Suprapubic skin (tissue), 4 donors: ENCODE measurements at regions not wholly inside any gene's neighbourhood (a gene's known extent, or its start where the extent isn't known, plus 50 kb on each side); places are given as distances from the start of the nearest gene placed in this dataset.

Experiments
- CTCF ChIP-seq, 2 donors: fragments of 200-600 bp in 1 of 2; fragments of 450-650 bp in 1 of 2; sonication (generic) in 1 of 2; IDR thresholded peaks; one replicate each; pipeline ENCODE4 v1.5.1; 2016 to 2019; ENCODE audit warnings: antibody characterized with exemption in 2 of 2, mild to moderate bottlenecking in 1 of 2, moderate library complexity in 1 of 2
- POLR2A ChIP-seq, 2 donors: fragments of 450-650 bp; IDR thresholded peaks; one replicate each; pipeline ENCODE4 v1.6.1; 2017; ENCODE audit warnings: antibody characterized with exemption in 2 of 2, mild to moderate bottlenecking in 2 of 2, moderate library complexity in 2 of 2
- POLR2AphosphoS5 ChIP-seq, 3 donors: sonication (generic); formaldehyde crosslinking; IDR thresholded peaks; one replicate each; pipeline ENCODE4 v1.6.1; 2017; ENCODE audit warnings: antibody characterized with exemption in 3 of 3

GRCh38 chr4:92251711-92252110 lies 52.1 kb upstream of the GRID2 start:
- TF ChIP-seq POLR2AphosphoS5 (IDR thresholded peaks at IDR 0.05) (no peak), CTCF (IDR thresholded peaks at IDR 0.05) (no peak), POLR2A (IDR thresholded peaks at IDR 0.05) (no peak)
